Hepatocyte (in vitro differentiated cells): ENCODE measurements at regions not wholly inside any gene's neighbourhood (a gene's known extent, or its start where the extent isn't known, plus 50 kb on each side); places are given as distances from the start of the nearest gene placed in this dataset. TPM values are rescaled to one million over a fixed set of nuclear protein-coding genes. Genes with fewer than 3 reads are reported as not detected.

Experiments used
- DNase-seq: peaks from one replicate; pipeline ENCODE4 v3.0.0-alpha.2; 2016; ENCODE audit warnings: low spot score
- H2AFZ ChIP-seq: fragments of 200-600 bp; sonication (generic); 2 replicates; pipeline ENCODE4 v1.6.0; 2016; ENCODE audit warnings: antibody characterized with exemption, mild to moderate bottlenecking
- H3K27ac ChIP-seq: fragments of 200-600 bp; sonication (generic); 2 replicates; pipeline ENCODE4 v1.5.1; 2016; ENCODE audit warnings: mild to moderate bottlenecking
- H3K27me3 ChIP-seq: fragments of 200-600 bp; sonication (generic); 2 replicates; pipeline ENCODE4 v1.6.1; 2016
- H3K36me3 ChIP-seq: fragments of 200-600 bp; sonication (generic); replicated peaks from 2 replicates; pipeline ENCODE4 v1.5.1; 2016; ENCODE audit warnings: low read depth; ENCODE audit not compliant: insufficient read depth
- H3K4me1 ChIP-seq: fragments of 200-600 bp; sonication (generic); 2 replicates; pipeline ENCODE4 v1.5.1; 2016; ENCODE audit warnings: mild to moderate bottlenecking, moderate library complexity; ENCODE audit not compliant: insufficient read depth
- H3K4me2 ChIP-seq: fragments of 200-600 bp; sonication (generic); 2 replicates; pipeline ENCODE4 v1.6.0; 2016
- H3K4me3 ChIP-seq: fragments of 200-600 bp; sonication (generic); 2 replicates; pipeline ENCODE4 v1.5.1; 2016; ENCODE audit warnings: mild to moderate bottlenecking
- H3K79me2 ChIP-seq: fragments of 200-600 bp; sonication (generic); 2 replicates; pipeline ENCODE4 v1.6.0; 2017; ENCODE audit warnings: mild to moderate bottlenecking
- H3K9me2 ChIP-seq: fragments of 200-600 bp; sonication (generic); replicated peaks from 2 replicates; pipeline ENCODE4 v1.6.0; 2017; ENCODE audit warnings: mild to moderate bottlenecking; ENCODE audit not compliant: insufficient read depth
- H3K9me3 ChIP-seq: fragments of 200-600 bp; sonication (generic); 2 replicates; pipeline ENCODE4 v1.5.1; 2016; ENCODE audit warnings: low read depth, mild to moderate bottlenecking
- H4K20me1 ChIP-seq: fragments of 200-600 bp; sonication (generic); 2 replicates; pipeline ENCODE4 v1.6.0; 2016; ENCODE audit warnings: mild to moderate bottlenecking; ENCODE audit not compliant: insufficient read depth, poor library complexity, severe bottlenecking
- CTCF ChIP-seq: fragments of 200-600 bp; sonication (generic); IDR thresholded peaks from 2 replicates; pipeline ENCODE4 v1.5.1; 2016; ENCODE audit warnings: antibody characterized with exemption, mild to moderate bottlenecking; ENCODE audit not compliant: poor library complexity
- EZH2 ChIP-seq: fragments of 200-600 bp; sonication (generic); IDR thresholded peaks from 2 replicates; pipeline ENCODE4 v1.6.1; 2016; ENCODE audit warnings: antibody characterized with exemption, mild to moderate bottlenecking, borderline replicate concordance
- EZH2phosphoT487 ChIP-seq: fragments of 200-600 bp; sonication (generic); IDR thresholded peaks from one replicate; pipeline ENCODE4 v1.6.1; 2018; ENCODE audit warnings: antibody characterized with exemption, mild to moderate bottlenecking, low read depth, moderate library complexity; ENCODE audit not compliant: unreplicated experiment, severe bottlenecking
- WGBS: methylation state at CpG from one replicate; pipeline ENCODE4 v1.1.6; 2016; ENCODE audit warnings: low lambda C conversion rate; ENCODE audit errors: missing lambda C conversion rate; 5-methylcytosine and 5-hydroxymethylcytosine counted together
- small RNA-seq: library from RNA; depleted of rRNA; stranded (forward); fragments of <200 nt; gene quantifications from one replicate; pipeline ENCODE3, GENCODE V24; 2014

GRCh38 chr4:92252846-92253245, 50.9 kb upstream of the GRID2 start:
- Histone ChIP-seq H3K9me2 (no peaks in the 10 kb centered on the region), H3K9me3 (no peaks in the 10 kb centered on the region), H3K4me2 (no peak overlapping the region), H3K36me3 (no peaks in the 10 kb centered on the region), H4K20me1 (no peaks in the 10 kb centered on the region), H3K27ac (no peak overlapping the region), H3K27me3 (no peaks in the 10 kb centered on the region), H3K79me2 (no peaks in the 10 kb centered on the region), H3K4me3 (no peak overlapping the region), H2AFZ (no peak overlapping the region), H3K4me1 (no peaks in the 10 kb centered on the region)
- no peak for DNase-seq
- TF ChIP-seq EZH2: no peak
- 88% methylated on average over 3 of the region's 3 CpGs for WGBS

- Histone ChIP-seq H3K9me3 (no peaks in the 10 kb centered on the region), H2AFZ (no peak overlapping the region), H3K79me2 (no peaks in the 10 kb centered on the region), H3K4me3 (no peak overlapping the region), H3K27ac (no peak overlapping the region), H3K4me2 (no peak overlapping the region), H3K27me3 (no peaks in the 10 kb centered on the region), H4K20me1 (no peaks in the 10 kb centered on the region), H3K9me2 (no peaks in the 10 kb centered on the region), H3K36me3 (no peaks in the 10 kb centered on the region), H3K4me1 (no peaks in the 10 kb centered on the region)
- TF ChIP-seq EZH2phosphoT487 (no peak), CTCF (no peak), EZH2 (no peak)
- WGBS: 100% methylated on average over 1 of the region's 1 CpG
- no peak for DNase-seq
Observed at GRCh38 chr4:92253550-92253949, 50.2 kb upstream of the GRID2 start.

Small RNAs in the stretch of these regions (small RNA-seq; reads per million reads assigned to genes)
- gene KRT19P6: not detected
